GM18861 (cell line): ENCODE measurements at regions not wholly inside any gene's neighbourhood (a gene's known extent, or its start where the extent isn't known, plus 50 kb on each side); places are given as distances from the start of the nearest gene placed in this dataset.
"Not testable (repeated sequence)": the region's sequence is repeated elsewhere in the genome, so short reads cannot be mapped to it uniquely, and the experiment has no call there.

ENCODE experiments used
- ATAC-seq: cut with Tn5 transposase; IDR thresholded peaks from one replicate; pipeline ENCODE4 v1.9.1; 2021; ENCODE audit not compliant: unreplicated experiment

DNA sequence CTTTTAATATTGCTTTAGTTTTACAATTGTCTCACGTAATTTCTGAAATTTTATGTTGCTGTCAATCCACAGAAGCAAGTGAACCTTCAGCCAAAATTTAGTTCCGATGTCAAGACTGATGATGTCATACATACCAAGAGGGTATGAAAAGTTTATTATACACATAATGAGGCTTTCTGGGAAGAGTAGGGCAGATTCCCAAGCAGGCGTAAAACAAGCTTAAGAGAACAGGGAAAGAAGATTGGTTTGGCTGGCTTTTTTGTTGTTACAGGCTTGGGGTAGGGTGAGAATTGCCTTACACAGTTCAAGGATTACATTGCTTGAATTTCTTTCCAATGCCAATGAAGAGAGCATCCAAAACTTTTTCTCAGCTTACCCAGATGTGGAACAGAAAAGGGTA, 1962.9 kb upstream of the CDH6 start:
- no peak for ATAC-seq

DNA sequence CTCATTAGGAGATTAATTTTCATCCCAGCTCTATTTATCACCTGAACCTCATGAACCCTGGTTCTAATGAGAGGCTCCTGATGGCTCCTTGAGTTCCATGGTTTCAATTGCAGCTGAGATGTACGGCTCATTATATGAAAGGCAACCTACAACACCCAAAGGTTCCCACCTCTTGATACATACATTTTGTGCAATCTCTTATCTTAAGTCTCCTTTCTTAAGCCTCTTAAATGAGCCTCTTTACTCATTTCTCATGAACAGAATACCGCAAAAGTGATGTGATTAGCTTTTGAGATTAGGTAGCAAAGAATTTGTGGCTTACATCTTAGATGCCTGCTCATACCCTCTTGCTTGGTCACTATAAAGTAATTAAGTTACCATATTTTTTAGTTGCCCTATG, 1964.0 kb upstream of the CDH6 start:
- ATAC-seq = no peak

DNA sequence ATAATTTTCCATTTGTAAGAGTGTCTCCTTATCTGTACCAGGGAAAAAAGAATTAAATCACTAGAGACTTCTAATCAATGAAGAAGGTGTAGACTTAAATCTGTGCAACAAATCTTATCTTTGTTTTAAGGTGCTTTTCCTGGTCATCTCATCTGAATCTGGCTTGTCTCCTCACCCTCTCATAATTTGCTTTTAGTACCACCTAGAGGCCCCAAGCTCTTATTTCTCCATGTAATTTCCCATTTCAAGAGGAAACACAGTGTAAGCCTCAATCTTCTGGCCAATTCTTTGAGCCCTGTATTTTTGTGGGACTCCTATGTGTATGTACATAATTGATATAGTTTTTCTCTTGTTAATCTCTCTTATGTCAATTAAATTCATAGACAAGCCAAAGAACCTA, 1975.3 kb upstream of the CDH6 start:
- no peak for ATAC-seq

DNA sequence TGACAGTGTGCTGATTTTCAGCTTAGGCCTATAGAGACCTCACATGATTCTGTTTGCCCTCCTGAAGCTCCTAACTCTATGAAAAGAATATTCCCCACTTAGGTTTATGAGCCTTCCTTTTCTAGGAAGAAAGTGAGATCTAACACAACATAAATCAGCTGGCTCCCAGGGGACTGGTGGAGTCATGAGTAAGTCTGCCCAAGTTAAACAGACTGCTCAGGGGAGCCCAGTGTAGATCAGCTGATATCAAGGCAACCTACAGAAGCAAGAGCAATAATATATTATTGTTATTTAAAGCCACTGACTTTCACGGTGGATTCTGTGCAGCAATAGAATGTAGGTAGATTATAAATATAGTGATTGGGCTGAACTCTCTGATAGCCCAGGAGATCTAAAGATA, 1978.6 kb upstream of the CDH6 start:
- ATAC-seq = no peak

DNA sequence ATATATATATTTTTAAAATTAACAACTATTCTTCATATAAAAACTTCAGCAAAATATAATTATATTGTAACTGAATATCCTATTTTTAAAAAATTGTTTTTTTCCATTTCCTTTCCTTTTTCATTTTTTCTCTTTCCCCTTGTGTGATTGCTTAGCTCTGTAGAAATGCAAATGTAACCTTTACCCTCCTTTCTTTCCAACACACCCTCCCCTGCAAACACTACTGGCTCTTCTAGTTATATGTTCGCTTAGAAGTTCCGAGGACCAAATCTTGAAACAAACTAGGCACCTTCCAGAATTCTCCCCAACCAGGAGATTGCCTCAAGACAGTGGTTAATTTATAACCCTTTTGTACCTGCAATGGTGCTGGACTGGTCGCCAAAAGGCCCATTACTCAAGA, 1980.0 kb upstream of the CDH6 start:
- no peak for ATAC-seq

DNA sequence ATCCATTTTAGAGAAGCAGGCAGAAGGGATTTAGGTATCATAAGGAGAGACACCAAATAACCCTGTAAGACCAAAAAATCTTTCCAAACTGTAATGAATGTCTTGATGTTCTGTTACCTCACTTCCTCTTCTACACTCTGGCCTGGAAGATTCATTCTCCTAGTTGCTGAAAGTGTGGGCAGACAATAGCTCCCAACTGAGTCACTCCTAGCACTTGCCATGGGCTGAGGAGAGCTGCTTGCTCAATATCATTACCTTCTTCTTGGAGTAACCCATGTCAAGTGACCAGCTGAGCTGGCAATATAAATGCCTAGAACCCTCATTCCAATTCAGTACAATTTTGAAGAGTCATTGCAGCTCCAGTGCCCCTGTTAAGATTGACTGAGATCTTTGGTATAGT, 1985.5 kb upstream of the CDH6 start:
- no peak for ATAC-seq

DNA sequence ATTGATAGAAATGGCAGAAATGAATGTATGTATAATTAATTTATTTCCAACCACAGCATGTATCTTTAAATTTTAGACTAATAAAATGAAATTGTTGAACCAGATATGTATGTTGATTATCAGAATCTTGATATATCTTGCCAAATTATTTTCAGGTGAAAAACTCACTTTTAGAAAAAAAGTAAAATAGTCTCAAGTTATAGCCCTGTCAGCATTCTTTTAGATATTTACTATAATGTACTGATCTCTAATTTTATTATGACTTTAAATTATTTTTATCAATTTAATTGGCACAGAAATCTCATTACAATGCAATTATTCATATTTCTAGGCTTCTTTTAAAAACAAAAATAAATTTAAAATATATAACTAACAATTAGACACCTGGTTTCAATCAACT, 1990.4 kb upstream of the CDH6 start:
- ATAC-seq = no peak

DNA sequence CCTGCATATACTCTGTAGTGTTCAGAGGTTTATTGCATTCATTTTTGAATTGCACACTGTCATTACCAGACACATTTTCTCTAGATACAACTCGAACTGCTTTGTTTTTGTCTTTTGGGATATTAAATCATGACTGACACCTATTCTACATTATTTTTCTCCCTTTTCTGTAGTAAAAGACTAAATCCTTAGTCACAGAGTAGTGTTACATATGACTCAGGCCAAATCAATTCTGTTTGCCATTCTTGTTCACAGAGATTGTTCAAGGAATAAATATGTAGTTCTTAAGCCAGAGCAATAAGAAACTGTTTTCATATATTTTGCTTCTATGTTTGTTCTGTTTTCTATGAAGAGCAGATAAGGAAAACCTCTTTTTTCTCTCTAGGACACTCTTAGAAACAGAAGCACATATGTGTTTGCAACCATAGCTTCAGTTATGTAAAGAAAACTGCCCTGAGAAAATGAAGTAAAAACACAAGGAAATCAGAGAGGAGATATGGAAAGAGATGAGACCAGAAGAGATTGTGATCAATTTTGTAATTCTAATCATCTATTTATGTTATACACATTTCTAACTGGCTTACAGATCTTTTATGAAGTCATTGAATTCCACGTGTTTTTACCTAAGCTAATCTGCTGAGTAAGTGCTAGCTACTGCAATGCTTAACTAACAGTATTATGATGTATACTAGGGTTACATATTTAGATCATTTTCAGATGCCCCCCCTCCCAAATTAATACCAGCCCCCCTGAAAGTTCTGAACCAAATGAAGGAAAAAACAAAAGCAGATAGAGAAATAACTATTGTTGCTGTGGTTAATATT, 1995.6 kb upstream of the CDH6 start:
- ATAC-seq = no peak

DNA sequence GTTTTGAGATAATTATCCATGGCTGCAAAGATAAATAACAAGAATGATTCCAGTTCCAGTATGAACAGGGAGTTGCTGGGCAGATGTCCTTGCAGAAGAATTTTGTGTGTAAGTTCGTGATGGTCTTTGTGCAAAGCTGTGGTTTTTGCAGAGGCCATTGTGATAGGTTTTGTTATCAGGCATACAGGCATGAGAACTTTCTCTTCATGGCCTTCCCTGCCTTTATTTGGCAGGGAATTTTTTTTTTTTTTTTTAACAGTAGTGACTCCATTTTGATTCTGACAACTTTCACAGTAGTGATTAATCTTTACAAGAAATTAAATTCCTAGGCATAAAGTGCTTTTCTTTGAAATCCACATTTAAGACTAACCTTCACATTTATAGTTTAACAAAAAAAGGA, 1999.5 kb upstream of the CDH6 start:
- no peak for ATAC-seq

DNA sequence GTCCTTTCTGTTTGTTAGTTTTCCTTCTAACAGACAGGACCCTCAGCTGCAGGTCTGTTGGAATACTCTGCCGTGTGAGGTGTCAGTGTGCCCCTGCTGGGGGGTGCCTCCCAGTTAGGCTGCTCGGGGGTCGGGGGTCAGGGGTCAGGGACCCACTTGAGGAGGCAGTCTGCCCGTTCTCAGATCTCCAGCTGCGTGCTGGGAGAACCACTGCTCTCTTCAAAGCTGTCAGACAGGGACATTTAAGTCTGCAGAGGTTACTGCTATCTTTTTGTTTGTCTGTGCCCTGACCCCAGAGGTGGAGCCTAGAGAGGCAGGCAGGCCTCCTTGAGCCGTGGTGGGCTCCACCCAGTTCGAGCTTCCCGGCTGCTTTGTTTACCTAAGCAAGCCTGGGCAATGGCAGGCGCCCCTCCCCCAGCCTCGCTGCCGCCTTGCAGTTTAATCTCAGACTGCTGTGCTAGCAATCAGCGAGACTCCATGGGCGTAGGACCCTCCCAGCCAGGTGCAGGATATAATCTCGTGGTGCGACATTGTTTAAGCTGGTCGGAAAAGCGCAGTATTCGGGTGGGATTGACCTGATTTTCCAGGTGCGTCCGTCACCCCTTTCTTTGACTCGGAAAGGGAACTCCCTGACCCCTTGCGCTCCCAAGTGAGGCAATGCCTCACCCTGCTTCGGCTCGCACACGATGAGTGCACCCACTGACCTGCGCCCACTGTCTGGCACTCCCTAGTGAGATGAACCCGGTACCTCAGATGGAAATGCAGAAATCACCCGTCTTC, 2002.0 kb upstream of the CDH6 start:
- not testable (repeated sequence) for ATAC-seq

DNA sequence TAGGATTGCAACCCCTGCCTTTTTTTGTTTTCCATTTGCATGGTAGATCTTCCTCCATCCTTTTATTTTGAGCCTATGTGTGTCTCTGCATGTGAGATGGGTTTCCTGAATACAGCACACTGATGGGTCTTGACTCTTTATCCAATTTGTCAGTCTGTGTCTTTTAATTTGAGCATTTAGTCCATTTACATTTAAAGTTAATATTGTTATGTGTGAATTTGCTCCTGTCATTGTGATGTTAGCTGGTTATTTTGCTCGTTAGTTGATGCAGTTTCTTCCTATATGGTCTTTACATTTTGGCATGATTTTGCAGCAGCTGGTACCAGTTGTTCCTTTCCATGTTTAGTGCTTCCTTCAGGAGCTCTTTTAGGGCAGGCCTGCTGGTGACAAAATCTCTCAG, 2003.1 kb upstream of the CDH6 start:
- not testable (repeated sequence) for ATAC-seq

DNA sequence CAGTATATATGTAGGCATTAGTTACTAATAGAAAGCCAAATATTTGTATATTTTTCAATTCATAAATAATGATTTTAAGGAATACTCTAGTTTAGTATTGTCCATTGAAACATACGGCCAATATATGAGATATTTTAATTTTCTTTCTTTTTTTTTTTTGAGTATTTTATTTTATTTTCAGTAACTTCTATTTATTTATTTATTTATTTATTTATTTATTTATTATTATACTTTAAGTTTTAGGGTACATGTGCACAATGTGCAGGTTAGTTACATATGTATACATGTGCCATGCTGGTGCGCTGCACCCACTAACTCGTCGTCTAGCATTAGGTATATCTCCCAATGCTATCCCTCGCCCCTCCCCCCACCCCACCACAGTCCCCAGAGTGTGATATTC, 2007.1 kb upstream of the CDH6 start:
- not testable (repeated sequence) for ATAC-seq

DNA sequence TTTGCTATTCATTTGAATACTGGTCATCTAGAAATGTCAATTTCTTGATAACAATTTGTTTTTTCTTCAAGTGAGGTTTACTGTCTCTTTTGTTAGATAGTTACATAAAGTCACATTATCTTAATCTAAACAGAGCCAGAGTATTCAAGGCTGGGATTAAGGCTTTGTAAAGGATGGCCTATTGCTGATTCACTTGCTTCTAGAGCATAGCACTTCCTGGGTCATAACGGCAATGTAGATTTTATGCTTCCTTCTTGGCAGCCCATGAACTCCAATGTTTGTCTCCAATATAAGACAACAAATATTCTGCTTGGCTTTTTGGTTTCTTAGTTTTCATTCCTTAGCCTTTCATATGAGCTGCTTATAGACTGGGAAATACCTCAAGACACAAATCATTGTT, 2007.9 kb upstream of the CDH6 start:
- ATAC-seq = no peak

DNA sequence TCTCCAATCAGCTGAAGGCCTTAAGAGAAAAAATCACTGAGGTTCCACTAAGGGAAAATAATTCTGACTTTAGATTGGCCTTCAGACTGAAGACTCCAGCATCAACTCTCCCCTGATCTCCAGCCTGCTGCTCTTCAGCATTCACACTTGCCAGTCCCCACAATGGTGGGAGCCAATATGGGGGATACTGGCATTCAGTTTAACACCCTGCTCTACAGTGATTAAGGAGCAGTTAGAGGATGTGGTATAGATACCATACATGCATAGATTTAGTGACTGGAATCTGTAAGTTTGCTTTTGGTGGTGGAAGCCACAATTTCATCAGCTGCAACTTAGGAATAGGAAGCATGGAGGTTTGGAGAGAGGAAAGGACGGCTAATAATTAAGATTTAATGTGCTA, 2017.7 kb upstream of the CDH6 start:
- ATAC-seq = no peak

DNA sequence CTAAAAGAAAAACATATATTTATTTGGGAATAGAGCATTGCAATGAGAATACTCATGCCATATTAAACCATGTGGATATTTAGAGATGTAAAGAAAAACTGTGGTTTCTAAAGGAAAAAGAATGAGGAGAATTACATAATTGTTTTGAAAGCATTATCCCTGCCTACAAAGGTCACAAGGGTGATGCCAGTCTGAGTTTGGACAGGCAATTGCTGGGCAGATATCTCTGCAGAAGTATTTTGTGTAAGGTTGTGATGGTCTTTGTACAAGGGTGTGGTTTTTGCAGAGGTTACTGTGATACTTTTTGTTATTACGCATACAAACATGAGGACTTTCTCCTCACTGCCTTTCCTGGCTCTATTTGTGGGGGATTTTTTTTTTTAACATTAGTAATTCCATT, 2022.9 kb upstream of the CDH6 start:
- ATAC-seq = no peak

DNA sequence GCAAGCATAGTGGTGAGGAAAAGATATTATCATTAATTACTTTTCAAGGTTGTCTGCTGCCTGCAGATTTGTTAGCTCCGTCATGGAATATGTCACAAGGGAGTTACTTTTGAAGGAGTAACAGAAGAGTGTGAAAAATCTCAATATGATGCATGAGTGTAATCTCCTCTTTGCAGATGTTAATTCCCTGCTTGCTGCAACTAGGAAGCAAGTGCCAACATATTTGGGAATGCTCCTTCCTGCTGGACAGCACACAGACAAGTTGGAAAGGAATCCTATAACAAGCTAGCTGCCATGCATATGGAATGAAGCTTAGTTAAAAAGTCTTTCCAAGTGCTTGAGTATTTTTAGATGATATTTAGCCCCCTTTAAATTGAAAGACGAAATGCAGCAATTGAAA, 2023.6 kb upstream of the CDH6 start:
- no peak for ATAC-seq

DNA sequence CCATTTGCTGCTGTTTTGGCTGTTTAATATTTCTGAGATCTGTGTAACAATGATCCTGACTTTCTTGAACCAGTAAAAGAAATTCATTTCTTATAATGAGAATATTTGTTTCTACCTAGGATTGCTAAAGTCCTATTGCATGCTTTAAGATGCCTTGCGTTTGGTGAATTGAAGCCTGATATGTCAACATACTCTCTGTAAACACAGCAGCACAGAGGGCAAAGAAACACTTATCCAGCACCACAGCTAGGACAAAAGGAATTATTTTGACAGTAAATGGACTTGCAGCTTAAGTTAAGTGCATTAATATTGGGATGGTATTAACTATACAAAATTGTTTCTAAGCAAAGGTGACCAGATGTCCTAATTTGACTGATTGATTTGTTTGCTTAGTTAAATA, 2031.2 kb upstream of the CDH6 start:
- ATAC-seq = no peak

DNA sequence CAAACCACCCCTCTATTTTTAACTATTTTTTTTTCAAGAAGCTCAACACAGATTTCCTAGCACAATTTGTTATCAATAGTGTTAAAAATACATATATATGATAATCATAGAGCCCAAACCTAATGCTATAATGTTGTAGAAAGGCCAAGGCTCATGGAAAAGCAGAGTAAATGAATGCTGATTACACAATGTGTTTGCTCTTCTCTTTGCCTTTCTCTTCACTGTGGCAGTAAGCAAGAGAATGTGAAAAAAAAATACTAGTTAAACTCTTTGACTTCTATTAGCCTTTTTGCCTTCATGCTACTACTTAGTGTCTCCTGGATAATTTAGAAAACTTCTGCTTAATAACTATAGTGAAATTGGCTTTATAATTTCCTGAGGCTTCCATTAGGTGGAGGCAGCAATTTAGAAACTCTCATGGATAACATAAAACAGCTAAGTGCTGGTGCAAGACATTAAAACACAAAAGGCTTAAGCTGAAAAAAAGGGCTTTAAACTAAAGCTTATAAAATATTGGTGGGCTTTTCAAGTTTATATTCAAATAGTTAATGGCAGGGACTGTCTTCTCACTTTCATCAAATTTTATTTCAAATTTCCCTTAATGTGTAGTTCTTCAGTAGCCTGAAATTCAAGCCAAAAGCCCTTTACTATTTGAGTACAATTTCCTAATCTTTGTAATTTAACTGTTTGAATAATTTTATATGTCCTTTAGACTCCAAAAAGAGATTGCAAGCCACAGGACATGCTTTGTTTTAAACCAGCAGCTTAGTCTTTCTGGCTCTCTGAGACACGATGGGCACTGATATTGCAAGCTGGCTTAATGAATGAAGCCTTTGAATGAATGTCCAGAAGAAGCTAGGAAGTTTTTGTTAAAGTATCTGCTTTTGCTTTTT, 2031.8 kb upstream of the CDH6 start:
- no peak for ATAC-seq

DNA sequence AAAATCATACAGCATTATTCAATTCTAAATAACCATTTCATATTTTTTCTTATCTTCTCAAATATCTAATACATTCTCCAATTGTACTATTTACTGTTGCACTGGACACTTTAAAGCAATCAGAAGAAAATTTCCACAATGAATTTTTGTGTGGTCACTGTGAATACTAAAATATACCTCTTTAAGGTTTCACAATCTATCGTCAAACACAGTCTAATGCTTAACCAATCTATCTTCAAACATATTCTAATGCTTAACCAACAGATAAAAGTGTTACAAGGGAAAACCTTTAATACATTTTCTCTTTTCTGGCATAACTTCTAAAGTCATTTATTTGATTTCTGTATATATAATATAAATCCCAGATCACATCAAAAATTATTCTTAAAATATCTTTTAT, 2035.5 kb upstream of the CDH6 start:
- ATAC-seq = no peak

DNA sequence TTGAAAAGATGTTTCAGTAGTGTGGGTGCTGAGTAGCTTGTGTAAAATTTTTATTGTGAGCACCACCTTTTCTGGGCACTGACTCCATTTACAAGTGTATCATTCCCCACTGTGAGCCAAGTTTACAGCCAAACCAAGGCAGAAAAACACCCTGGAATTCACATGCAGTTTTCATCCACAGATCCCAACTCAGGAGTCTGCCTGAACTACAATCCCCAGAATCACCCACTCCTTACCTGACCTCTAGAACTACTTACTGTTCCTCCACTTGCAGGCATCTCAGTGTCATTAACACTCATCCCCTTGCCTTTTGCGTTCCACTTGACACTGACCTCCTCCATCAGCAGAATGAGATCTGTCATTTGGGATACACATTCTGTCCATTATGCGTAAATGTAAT, 2042.6 kb upstream of the CDH6 start:
- no peak for ATAC-seq

DNA sequence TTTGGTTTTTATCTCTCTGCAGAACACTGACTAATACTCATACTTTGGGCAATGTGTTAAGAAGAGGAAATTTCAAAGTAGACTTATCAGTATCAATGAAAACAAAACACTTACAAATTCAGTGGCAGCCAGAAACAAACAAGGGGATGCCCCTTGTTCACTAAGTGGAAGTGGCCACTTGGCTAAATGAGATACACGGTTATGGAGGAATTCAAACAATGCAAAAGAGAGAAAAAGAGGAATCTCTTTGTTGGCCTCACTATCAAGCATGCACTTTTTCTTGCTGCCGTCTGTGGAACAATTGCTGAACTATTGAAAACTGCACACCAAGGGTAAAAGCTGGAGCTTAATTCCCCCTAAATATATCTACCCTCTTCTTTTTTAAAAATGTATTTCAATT, 2044.9 kb upstream of the CDH6 start:
- no peak for ATAC-seq

DNA sequence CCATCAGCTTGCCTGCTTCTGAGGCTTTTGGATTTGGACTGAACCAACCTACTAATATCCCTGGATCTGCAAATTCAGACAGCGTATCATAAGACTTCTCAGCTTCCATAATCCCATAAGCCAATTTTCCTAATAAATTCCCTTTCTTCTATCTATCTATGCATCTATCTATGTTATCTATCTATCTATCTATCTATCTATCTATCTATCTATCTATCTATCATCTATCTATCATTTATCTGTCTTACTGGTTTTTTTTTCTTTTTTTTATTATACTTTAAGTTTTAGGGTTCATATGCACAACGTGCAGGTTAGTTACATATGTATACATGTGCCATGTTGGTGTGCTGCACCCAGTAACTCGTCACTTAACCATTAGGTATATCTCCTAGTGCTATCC, 2045.4 kb upstream of the CDH6 start:
- no peak for ATAC-seq
